ENCODE measurements at regions not wholly inside any gene's neighbourhood (a gene's known extent, or its start where the extent isn't known, plus 50 kb on each side); places are given as distances from the start of the nearest gene placed in this dataset.
"Not testable (repeated sequence)": the region's sequence is repeated elsewhere in the genome, so short reads cannot be mapped to it uniquely, and the experiment has no call there.

DNA sequence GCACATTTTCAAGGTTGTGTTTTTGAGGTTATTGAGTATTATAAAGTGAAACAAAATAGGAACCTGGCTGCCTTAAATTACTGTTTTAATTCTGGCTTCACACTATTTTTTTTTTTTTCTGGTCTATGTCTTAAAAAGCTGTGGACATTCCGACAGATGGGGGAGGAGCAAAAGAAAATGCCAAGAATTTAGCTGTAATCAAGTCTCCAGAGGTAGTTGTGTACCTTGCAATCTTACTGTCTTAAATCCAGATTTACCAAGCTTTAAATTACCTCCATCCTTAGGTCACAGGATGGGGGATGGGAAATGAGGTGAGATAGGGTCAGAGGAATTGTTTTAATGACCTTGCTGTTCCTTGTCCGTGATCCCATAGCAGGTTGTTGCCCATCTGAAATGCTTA, 182.8 kb downstream of the UTRN start:
- Mint-ChIP-seq H3K4me3 (ENCODE audit: unreplicated experiment) (peak overlapping the region; percentile 56), H3K4me1 (ENCODE audit: low read depth, unreplicated experiment) (peaks cover 24% of the 10 kb centered on the region), H3K9me3 (ENCODE audit: unreplicated experiment) (no peaks in the 10 kb centered on the region), H3K36me3 (ENCODE audit: insufficient read depth, unreplicated experiment) (peaks cover 71% of the 10 kb centered on the region), H3K27ac (ENCODE audit: unreplicated experiment) (peak overlapping the region; percentile 1), H3K27me3 (ENCODE audit: insufficient read depth, unreplicated experiment) (no peaks in the 10 kb centered on the region)
- intact Hi-C loops (cut with micrococcal nuclease; ENCODE audit: unreplicated experiment), result loop anchor here (1.0 to 5.0 kb wide), 2 partner anchors 14 to 166 kb away; no protein-coding TSS in a partner anchor
- no peak overlapping the region for H3K4me3 ChIP-seq (ENCODE audit: low read depth, low read length)
- H3K9me3 ChIP-seq, result no peaks in the 10 kb centered on the region
- H3K4me1 ChIP-seq, result peaks cover 35% of the 10 kb centered on the region
- H3K27me3 ChIP-seq (replicated peaks; ENCODE audit: control insufficient read depth, insufficient read depth, low read length), result no peaks in the 10 kb centered on the region
- POLR2A ChIA-PET, result interaction anchor here (0.6 kb wide), 1 partner anchor 19 kb away, joined by 3 read pairs; no protein-coding TSS in a partner anchor
- TF ChIP-seq, protein P1, sequence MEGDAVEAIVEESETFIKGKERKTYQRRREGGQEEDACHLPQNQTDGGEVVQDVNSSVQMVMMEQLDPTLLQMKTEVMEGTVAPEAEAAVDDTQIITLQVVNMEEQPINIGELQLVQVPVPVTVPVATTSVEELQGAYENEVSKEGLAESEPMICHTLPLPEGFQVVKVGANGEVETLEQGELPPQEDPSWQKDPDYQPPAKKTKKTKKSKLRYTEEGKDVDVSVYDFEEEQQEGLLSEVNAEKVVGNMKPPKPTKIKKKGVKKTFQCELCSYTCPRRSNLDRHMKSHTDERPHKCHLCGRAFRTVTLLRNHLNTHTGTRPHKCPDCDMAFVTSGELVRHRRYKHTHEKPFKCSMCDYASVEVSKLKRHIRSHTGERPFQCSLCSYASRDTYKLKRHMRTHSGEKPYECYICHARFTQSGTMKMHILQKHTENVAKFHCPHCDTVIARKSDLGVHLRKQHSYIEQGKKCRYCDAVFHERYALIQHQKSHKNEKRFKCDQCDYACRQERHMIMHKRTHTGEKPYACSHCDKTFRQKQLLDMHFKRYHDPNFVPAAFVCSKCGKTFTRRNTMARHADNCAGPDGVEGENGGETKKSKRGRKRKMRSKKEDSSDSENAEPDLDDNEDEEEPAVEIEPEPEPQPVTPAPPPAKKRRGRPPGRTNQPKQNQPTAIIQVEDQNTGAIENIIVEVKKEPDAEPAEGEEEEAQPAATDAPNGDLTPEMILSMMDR (IDR thresholded peaks at IDR 0.05; ENCODE audit: insufficient read depth in 1 of 2, low read depth in 1 of 2, low read length in 1 of 2, severe bottlenecking in 1 of 2, unreplicated experiment in 1 of 2), result no peak
- CTCF ChIA-PET, result interaction anchor here (0.7 kb wide), 1 partner anchor 14 kb away, joined by 3 read pairs; no protein-coding TSS in a partner anchor
- DNase-seq, result peak; percentile 42 to 45
- H3K36me3 ChIP-seq (ENCODE audit: control insufficient read depth, insufficient read depth, low read length), result no peaks in the 10 kb centered on the region
- no TSS peak for BruUV-seq (replicated peaks)

DNA sequence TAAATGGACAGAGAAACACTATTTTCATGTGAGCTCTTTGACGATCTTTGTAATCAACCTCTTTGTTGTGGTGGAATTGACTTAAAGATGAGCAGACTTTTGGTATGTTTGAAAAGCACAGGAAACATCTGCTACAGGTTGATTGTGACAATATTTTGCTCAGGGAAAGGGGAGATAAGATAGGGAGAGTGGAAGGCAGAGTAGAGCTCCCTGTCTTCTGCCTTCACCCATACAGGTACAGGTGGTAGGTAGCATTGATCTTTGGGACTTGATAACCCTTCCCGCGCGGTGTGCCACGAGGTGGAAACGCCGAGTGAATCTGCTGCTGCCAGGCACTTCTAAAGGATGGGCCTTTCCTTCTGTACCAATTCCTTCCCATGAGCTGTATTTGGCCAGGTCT, 183.6 kb downstream of the UTRN start:
- POLR2A ChIA-PET, result no interaction called here
- DNase-seq, result no peak

DNA sequence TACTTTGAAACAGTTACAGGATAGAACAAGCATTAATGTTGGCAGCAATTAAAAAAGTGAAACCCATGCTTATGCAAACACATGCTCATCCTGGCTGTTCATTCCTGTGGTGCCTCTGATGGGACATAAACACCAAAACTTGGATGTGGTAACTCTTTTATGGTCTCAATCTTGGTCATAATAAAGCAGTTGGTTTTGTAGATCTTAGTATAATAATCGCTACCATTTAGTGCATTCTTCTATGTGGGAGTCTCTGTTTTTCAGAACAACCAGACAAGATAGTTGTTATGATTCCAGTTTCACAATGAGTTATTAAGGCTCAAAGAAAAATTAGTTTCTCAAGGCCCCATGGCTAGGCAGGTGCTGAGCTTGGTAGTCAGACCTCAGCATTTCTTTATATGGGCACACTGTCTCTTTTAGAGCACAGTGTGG, 184.0 kb downstream of the UTRN start:
- intact Hi-C loops (cut with micrococcal nuclease; ENCODE audit: unreplicated experiment), result loop anchor here (5.0 kb wide), 1 partner anchor 167 kb away; no protein-coding TSS in a partner anchor
- no TSS peak for BruUV-seq (replicated peaks)
- ChIA-PET POLR2A (no interaction called here), CTCF (no interaction called here)
- Histone ChIP-seq H3K4me1 (peaks cover 35% of the 10 kb centered on the region), H3K9me3 (no peaks in the 10 kb centered on the region), H3K36me3 (ENCODE audit: control insufficient read depth, insufficient read depth, low read length) (no peaks in the 10 kb centered on the region), H3K4me3 (ENCODE audit: low read depth, low read length) (no peak overlapping the region), H3K27me3 (replicated peaks; ENCODE audit: control insufficient read depth, insufficient read depth, low read length) (no peaks in the 10 kb centered on the region)
- Mint-ChIP-seq H3K4me1 (ENCODE audit: low read depth, unreplicated experiment) (peaks cover 20% of the 10 kb centered on the region), H3K9me3 (ENCODE audit: unreplicated experiment) (no peaks in the 10 kb centered on the region), H3K27me3 (ENCODE audit: insufficient read depth, unreplicated experiment) (no peaks in the 10 kb centered on the region), H3K36me3 (ENCODE audit: insufficient read depth, unreplicated experiment) (peaks cover 69% of the 10 kb centered on the region), H3K27ac (ENCODE audit: unreplicated experiment) (peak overlapping the region; percentile 59), H3K4me3 (ENCODE audit: unreplicated experiment) (no peak overlapping the region)
- DNase-seq, result no peak
- TF ChIP-seq, protein P1 (IDR thresholded peaks at IDR 0.05; ENCODE audit: insufficient read depth in 1 of 2, low read depth in 1 of 2, low read length in 1 of 2, severe bottlenecking in 1 of 2, unreplicated experiment in 1 of 2), result no peak

More for the DNA sequence above, 183.6 kb downstream of the UTRN start:
- no peaks in the 10 kb centered on the region for H3K9me3 Mint-ChIP-seq (ENCODE audit: unreplicated experiment)
- TF ChIP-seq, protein P1 (IDR thresholded peaks at IDR 0.05; ENCODE audit: insufficient read depth in 1 of 2, low read depth in 1 of 2, low read length in 1 of 2, severe bottlenecking in 1 of 2, unreplicated experiment in 1 of 2), result no peak
- Histone ChIP-seq H3K36me3 (ENCODE audit: control insufficient read depth, insufficient read depth, low read length) (no peaks in the 10 kb centered on the region), H3K4me1 (peaks cover 35% of the 10 kb centered on the region), H3K9me3 (no peaks in the 10 kb centered on the region), H3K27me3 (replicated peaks; ENCODE audit: control insufficient read depth, insufficient read depth, low read length) (no peaks in the 10 kb centered on the region), H3K4me3 (ENCODE audit: low read depth, low read length) (no peak overlapping the region)
- H3K4me3 Mint-ChIP-seq (ENCODE audit: unreplicated experiment), result peak overlapping the region; percentile 20
- peaks cover 24% of the 10 kb centered on the region for H3K4me1 Mint-ChIP-seq (ENCODE audit: low read depth, unreplicated experiment)
- CTCF ChIA-PET, result no interaction called here
- peaks cover 71% of the 10 kb centered on the region for H3K36me3 Mint-ChIP-seq (ENCODE audit: insufficient read depth, unreplicated experiment)
- H3K27ac Mint-ChIP-seq (ENCODE audit: unreplicated experiment), result peak overlapping the region; percentile 59
- intact Hi-C loops (cut with micrococcal nuclease; ENCODE audit: unreplicated experiment), result loop anchor here (1.0 to 5.0 kb wide), 2 partner anchors 14 to 166 kb away; no protein-coding TSS in a partner anchor
- no TSS peak for BruUV-seq (replicated peaks)
- H3K27me3 Mint-ChIP-seq (ENCODE audit: insufficient read depth, unreplicated experiment), result no peaks in the 10 kb centered on the region

DNA sequence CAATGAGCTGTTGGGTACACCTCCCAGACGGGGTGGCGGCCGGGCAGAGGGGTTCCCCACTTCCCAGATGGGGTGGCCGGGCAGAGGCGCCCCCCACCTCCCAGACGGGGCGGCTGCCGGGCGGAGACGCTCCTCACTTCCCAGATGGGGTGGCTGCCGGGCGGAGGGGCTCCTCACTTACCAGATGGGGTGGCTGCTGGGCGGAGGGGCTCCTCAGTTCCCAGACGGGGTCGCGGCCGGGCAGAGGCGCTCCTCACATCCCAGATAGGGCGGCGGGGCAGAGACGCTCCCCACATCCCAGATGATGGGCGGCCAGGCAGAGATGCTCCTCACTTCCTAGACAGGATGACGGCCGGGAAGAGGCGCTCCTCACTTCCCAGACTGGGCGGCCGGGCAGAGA, 185.1 kb downstream of the UTRN start:
- POLR2A ChIA-PET; H3K27me3 ChIP-seq (replicated peaks; ENCODE audit: control insufficient read depth, insufficient read depth, low read length); H3K36me3 ChIP-seq (ENCODE audit: control insufficient read depth, insufficient read depth, low read length); H3K9me3 Mint-ChIP-seq (ENCODE audit: unreplicated experiment); H3K4me3 Mint-ChIP-seq (ENCODE audit: unreplicated experiment); H3K4me3 ChIP-seq (ENCODE audit: low read depth, low read length); intact Hi-C loops (cut with micrococcal nuclease; ENCODE audit: unreplicated experiment); BruUV-seq (replicated peaks); H3K9me3 ChIP-seq; DNase-seq; CTCF ChIA-PET; H3K27ac Mint-ChIP-seq (ENCODE audit: unreplicated experiment); H3K27me3 Mint-ChIP-seq (ENCODE audit: insufficient read depth, unreplicated experiment): not testable (repeated sequence)
- H3K4me1 ChIP-seq, result peaks cover 35% of the 10 kb centered on the region
- peaks cover 17% of the 10 kb centered on the region for H3K4me1 Mint-ChIP-seq (ENCODE audit: low read depth, unreplicated experiment)
- H3K36me3 Mint-ChIP-seq (ENCODE audit: insufficient read depth, unreplicated experiment), result peaks cover 74% of the 10 kb centered on the region
